GM12865 (cell line): ENCODE measurements at regions not wholly inside any gene's neighbourhood (a gene's known extent, or its start where the extent isn't known, plus 50 kb on each side); places are given as distances from the start of the nearest gene placed in this dataset.

Experiments used
- DNase-seq: peaks from one replicate; pipeline ENCODE4 v3.0.0; 2010; ENCODE audit warnings: low read depth
- H3K4me3 ChIP-seq: 2 replicates; pipeline ENCODE4 v1.5.1; 2011; ENCODE audit warnings: mild to moderate bottlenecking, low read depth, low read length, control low read depth
- CTCF ChIP-seq: IDR thresholded peaks from 2 replicates; pipeline ENCODE4 v1.5.1; 2011; ENCODE audit warnings: low read length, control low read depth, low read depth, inconsistent platforms; ENCODE audit not compliant: insufficient read depth; ENCODE audit errors: missing control alignments

GRCh38 chr2:9149726-9150567 lies 56.7 kb upstream of the ASAP2 start:
- no peak for DNase-seq
- H3K4me3 ChIP-seq, result no peak overlapping the region
- no peak for TF ChIP-seq CTCF

- DNase-seq, result no peak
- no peak for TF ChIP-seq CTCF
- H3K4me3 ChIP-seq, result no peak overlapping the region
Observed at GRCh38 chr2:9149388-9149660, 57.3 kb upstream of the ASAP2 start.

- H3K4me3 ChIP-seq, result no peak overlapping the region
- no peak for DNase-seq
- TF ChIP-seq CTCF, result no peak
Observed at GRCh38 chr2:9146646-9147045, 60.0 kb upstream of the ASAP2 start.

GRCh38 chr2:9145752-9146430 lies 60.7 kb upstream of the ASAP2 start:
- DNase-seq, result no peak
- no peak overlapping the region for H3K4me3 ChIP-seq
- no peak for TF ChIP-seq CTCF

- TF ChIP-seq CTCF, result no peak
- DNase-seq, result no peak
- H3K4me3 ChIP-seq, result no peak overlapping the region
Observed at GRCh38 chr2:9145109-9145751, 61.4 kb upstream of the ASAP2 start.

- no peak for DNase-seq
- no peak overlapping the region for H3K4me3 ChIP-seq
- TF ChIP-seq CTCF, result no peak
Observed at GRCh38 chr2:9144617-9145016, 62.0 kb upstream of the ASAP2 start.
